NCI-H446 treated with DMSO at 0.1 percent for 48 hours (cell line): ENCODE measurements at regions not wholly inside any gene's neighbourhood (a gene's known extent, or its start where the extent isn't known, plus 50 kb on each side); places are given as distances from the start of the nearest gene placed in this dataset.
"Not testable (repeated sequence)": the region's sequence is repeated elsewhere in the genome, so short reads cannot be mapped to it uniquely, and the experiment has no call there.

Experiments
- DNase-seq: peaks from one replicate; lab custom pipeline; 2025; lab: John Stamatoyannopoulos, UW

DNA sequence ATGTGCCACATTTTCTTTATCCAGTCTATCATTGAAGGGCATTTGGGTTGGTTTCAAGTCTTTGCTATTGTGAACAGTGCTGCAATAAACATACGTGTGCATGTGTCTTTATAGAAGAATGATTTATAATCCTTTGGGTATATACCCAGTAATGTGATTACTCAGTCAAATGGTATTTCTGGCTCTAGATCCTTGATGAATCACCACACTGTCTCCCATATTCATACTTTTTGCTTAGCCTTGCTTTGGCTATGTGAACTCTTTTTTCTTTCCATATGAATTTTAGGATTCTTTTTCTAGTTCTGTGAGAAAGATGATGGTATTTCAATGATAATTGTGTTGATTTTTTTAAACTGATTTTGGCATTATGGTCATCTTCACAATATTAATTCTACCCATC, 530.1 kb downstream of the SLC6A15 start:
- not testable (repeated sequence) for DNase-seq

DNA sequence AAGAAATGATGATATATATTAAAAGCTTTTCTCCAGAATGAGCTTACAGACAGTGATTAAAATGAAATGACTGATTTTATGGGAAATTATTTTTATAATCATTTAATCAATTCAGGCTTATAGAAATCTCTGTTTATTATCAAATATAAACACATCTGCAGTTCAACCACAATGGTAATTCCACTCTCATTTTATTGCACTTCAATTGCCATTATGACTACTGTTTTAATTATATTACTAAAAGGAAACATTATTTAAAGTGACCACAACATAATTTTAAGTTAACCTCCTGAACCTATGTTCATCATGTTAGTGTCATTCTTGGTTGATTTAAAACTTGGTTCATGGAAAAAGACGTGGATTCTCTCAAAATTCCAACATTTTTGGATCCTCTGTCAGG, 536.3 kb downstream of the SLC6A15 start:
- no peak for DNase-seq

- DNase-seq: no peak
These were observed 537.0 kb downstream of the SLC6A15 start for GRCh38 chr12:84375449-84376170.

DNA sequence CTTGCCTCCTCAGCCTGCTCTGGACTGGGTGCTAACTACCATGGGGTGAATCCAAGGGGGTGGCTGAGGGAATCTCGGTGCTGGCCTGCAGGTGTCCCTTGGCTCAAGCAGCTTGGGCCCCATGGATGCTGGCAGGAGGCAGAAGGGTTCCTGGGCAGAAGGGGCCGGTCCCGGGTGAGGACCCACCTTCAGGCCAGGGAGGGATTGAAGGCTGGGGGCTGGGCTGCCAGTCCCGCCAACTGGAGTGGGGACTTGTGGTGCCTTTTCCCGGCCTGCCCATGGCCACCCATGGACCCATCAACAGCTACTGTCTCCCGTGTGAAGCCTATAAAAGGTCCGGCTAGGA, 550.1 kb downstream of the SLC6A15 start:
- no peak for DNase-seq

DNA sequence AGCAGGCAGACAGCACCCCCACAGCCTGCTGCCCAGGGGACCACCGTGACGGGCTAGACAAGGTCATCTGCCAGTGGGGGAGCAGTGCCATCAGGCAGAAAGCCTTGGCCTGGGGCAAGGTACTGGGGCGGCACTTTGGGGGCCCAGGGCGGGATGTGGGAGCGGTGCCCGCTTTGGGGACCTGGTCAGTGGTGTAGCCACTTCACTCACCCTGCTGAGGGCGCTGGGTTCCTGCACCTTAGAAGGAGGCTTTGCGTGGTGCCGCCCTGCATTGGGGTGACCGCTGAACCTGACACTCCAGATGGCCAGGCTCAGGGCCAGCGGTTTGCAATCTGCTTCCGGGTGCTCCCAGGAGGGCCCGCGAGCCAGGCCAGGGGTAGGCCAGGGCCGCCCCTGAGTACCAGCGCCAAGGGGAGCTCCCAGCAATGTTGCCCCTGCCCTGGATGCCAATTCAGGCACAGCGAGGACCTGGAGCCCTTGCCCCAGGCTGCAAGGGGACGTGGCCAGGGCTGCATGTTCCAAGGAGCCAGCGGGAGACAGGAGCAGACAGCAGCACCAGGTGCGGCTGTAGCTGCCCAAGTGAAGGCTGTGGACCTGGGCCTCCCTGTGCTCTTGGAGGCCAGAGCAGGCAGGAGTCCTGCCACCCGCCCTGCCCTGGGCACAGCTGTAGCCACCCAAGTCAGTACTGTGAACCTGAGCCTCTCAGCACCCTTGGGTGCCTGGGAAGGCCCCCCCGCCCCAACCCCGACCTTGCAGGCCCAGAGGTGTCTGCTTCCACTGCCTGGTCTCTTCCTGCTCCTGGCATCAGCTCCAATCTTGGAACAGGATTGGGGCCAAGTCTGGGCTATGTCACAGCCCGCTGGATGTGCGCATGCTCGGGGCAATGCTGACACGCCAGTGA, 550.7 kb downstream of the SLC6A15 start:
- no peak for DNase-seq

DNA sequence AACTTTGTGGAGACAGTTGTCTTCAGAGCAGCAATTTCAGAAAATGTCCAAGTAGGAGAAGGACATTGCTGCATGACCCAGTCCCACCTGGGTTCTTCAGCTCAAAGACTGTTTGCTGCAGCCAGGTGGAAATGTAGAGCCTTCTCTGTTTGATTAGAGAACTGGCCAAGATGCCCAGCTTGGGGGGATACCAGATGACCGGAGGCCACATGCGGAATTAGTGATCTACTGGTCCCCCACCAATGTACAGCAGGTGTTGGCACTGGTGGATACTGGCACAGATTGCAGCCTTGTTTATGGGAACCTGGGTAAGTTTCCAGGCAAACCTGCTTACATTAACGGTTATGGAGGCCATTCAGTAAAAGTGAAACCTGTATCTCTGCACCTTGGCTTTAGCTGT, 555.3 kb downstream of the SLC6A15 start:
- DNase-seq: no peak

DNA sequence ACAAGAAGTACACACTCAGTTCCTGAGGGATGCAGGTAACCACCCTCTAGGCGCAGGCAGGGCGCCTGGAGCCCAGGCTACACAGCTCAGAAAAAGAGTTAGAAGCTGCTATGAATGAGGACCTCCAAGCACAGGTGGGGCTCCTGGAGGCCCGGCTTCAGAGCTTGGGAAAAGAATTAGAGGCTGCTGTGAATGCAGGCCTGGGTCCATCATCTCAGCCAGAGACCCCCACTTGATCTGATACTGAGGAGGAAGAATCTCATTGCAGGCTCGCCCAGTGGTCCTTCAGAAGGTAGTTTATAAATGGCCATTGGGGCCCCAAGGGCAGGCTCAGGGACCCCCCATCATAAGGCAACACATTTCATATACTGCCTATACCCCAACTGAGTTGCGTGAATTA, 556.4 kb downstream of the SLC6A15 start:
- DNase-seq: no peak

DNA sequence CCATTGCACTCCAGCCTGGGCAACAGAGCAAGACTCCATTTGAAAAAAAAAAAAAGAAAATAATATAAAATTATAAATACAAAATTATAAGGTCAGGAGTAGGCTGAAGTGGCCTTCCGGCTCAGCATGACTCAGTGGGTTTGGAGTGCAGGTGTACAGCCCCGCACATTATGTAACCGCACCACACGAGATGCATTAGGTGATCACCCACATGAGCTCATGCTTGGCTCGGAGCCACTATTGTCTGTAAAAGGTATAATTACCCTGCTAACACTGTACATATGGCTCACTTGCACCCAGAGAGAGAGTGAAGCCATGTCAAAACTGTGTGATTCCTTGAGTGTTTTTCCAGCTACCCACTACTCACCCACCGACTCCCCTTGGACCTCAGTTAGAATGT, 557.0 kb downstream of the SLC6A15 start:
- DNase-seq: no peak

GRCh38 chr12:84348582-84348981, 564.0 kb downstream of the SLC6A15 start:
- no peak for DNase-seq

GRCh38 chr12:84341467-84342193, 571.0 kb downstream of the SLC6A15 start:
- DNase-seq: no peak

DNA sequence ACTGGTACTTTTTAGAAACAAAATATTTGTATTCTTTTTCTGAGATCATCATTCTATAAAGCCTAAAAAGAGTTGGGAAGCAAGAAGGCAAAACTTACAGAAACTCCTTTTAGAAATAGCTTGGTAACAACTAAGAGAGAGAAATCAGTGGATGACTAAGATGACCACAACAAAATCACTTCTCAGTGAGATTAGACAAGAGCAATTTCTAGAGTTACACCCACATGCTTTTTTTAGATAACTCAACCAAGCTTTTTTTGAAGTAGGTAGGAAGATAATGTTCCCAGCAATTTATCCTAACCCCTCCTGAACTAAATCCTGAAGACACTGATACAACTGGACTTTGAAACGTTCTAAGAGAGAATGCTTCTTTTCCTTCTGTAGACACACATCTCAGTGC, 576.4 kb downstream of the SLC6A15 start:
- no peak for DNase-seq

DNA sequence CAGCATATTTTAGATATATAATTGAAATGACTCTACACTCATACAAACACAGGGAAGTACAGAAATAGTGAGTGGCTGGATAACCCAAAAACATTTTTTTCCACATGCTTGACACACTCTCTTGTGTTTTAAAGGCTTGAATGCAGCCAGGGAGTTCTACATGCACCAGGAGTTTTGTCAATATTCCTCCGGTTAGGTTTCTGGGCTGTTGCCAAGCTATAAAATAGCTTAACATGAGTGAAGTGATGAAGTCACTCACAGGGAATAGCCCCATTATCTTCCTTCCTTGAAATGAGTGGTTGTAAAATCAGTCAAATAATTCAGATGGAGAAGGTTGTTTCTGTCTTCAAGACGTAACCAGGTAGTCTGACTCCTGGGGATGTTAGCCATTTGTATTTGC, 582.7 kb downstream of the SLC6A15 start:
- DNase-seq: peak; percentile 5

DNA sequence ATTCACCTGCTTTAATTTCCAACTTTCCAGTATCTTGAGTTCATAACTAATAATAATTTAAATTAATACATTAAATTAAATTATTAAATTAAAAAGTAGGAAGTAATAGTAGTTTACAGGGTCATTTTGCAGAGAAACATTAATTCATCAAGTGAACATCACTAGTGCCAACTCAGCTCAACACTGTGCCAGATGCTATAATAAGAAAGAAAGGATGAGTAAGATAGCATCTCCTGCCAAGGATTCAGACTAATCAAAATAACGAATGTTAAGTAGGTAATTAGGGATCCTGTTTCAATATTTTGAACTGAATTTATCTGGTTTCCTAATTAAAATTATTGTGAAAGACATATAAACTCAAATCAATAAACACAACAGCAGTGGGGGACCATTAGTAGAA, 596.7 kb downstream of the SLC6A15 start:
- peak; percentile 88 for DNase-seq

DNA sequence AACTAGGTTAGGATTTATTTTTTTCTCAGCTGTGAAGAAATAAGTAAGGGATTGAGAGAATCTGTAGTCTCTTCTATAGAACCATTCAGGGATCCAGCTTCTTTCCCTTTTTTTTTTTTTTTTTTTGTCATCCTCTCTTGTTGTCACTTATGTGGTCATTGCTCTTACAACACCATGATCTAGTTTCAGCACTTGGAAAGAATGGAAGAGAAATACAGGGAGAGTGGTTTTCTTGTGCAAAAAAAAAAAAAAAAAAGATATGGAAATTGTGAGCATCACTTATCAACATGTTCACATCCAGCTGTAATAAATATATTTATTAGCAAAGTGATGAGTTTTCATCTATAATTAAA, 599.3 kb downstream of the SLC6A15 start:
- no peak for DNase-seq

DNA sequence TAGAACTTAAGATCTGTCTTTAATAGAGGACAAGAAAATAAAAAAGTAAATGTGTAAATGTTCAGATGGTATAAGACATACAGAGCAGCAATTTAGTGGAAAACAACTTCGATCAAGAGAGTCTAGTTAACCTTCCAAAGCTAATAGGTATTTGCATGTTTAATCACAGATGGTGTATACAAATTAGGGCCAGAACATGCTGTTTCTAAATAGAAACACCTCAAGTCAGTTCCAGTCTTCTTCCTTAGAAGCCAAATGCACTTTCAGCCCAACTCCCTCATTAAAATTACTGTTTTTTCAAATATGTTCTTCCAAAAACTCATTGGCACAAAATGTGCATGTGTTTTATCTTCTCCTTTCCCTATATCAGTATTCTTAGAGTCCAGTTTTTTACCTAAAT, 604.4 kb downstream of the SLC6A15 start:
- DNase-seq: no peak

DNA sequence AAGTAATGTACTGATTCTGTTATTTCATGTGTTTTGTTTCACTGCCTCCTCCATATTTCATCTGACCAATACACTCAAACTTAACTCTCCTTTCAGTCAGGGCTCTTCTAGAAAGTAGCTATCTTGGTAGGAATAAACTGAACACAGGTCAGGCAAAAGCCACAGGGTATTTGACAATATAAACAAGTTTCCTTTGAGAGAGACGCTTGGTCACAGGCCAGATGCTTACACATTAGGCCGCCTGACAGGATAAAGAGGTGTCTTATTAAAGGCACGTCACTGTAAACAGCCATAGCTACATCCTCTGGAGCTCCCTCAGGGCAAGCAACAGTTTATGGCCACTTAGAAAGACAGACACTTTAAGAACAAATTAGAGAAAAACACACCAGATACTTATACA, 607.5 kb downstream of the SLC6A15 start:
- DNase-seq: no peak

DNA sequence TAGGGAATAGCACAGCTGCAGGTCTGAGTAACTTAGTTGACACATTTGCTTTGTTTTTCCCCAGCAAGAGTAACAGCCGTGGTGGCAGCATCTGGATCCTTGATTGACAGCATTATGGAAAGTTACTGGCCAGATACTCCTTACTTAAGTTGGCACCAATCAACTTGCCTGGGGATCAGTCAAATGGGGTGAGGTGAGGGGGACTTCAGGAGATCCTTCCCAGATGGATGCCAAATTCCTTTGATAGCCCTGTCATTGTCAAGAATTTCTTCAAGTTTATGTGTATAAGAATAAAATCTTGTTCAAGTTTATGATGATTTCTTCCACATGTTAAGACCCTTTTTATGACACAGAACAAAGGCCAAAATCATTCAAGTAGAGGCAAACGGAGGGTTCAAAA, 618.4 kb downstream of the SLC6A15 start:
- DNase-seq: no peak

DNA sequence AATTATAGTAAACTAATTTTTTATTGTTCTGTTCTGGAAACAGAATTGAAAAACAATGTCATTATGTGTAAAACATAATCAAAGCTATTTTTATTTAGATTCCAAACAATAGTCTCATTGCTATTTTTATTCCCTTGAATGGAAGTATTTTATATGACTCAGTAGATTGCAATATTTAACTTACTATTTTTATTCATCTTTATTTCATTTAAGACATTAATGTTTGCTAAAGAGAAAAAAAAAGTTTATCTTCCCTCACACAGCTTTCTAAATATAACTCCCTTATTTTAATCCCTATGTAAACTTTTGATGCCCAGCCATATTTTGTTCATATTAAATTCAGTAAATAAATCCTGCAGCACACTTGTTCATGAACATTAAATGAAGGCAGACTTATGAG, 622.4 kb downstream of the SLC6A15 start:
- DNase-seq: no peak

DNA sequence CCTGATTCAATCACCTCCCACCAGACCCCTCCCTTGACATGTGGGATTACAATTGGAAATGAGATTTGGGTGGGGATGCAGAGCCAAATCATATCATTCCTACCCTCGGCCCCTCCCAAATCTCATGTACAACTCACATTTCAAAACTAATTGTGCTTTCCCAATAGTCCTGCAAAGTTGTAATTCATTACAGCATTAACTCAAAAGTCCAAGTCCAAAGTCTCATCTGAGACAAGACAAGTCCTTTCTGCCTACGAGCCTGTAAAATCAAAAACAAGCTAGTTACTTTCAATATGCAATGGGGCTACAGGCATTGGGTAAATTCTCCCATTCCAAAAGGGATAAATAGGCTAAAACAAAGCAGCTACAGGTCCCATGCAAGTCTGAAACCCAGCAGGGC, 634.6 kb downstream of the SLC6A15 start:
- no peak for DNase-seq

- no peak for DNase-seq
These were observed 636.4 kb downstream of the SLC6A15 start for GRCh38 chr12:84276215-84276614.

GRCh38 chr12:84272324-84272723, 640.3 kb downstream of the SLC6A15 start:
- DNase-seq: no peak

GRCh38 chr12:84270470-84271140, 642.0 kb downstream of the SLC6A15 start:
- no peak for DNase-seq
